HuH-7.5 (cell line): ENCODE measurements at regions not wholly inside any gene's neighbourhood (a gene's known extent, or its start where the extent isn't known, plus 50 kb on each side); places are given as distances from the start of the nearest gene placed in this dataset.
A peak's percentile ranks its signal among the peaks of the same experiment; 100 is the strongest.

ENCODE experiments used
- DNase-seq: peaks from one replicate; pipeline ENCODE4 v3.0.0; 2011; ENCODE audit warnings: low spot score

DNA sequence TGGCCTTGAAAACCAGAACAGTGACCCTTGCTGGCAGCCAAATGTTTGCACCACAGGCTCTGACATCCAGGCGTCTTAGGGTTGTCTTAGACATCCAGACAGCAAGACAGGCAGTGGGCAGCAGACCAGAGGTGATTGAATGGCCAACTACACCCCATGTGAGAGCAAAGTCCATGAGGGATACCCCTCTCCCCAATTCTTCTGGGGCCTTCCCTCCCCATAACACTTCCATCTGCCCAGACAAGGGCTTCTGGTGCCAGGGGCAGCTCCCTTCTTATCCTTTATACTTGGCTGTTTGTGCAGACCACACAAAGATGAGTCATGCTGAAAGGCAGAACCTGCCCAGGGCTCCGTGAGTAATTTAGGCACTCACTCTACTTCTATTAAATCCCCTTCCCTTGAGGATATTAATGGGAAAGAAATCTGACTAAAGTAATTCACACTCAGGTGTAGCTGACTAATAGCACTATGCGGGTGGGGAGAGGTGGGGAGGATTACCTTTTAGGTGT, 257.9 kb downstream of the UACA start:
- no peak for DNase-seq

DNA sequence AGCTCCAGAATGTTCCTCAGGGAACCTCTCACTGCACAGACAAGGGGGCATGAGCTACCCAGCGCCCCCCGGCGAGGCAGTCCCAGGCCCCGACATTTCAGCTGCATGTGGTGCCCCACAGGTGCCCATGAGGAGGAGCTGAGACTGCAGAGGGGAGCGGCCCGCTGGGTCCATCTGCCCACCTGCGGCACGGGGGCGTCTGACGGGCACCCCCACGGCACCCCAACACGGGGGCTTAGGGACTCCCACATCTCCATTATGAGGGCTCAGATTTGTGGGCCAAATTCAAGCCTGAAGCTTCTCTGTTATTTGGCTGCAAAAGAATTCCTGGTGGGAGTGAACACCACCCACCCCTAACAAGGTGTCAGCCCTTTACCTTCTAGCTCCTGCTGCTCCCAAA, 258.4 kb downstream of the UACA start:
- no peak for DNase-seq

- DNase-seq = no peak
Measured at GRCh38 chr15:70504299-70504951, 258.9 kb downstream of the UACA start.

- no peak for DNase-seq
Measured at GRCh38 chr15:70503798-70504298, 259.5 kb downstream of the UACA start.

GRCh38 chr15:70503073-70503745, 260.1 kb downstream of the UACA start:
- no peak for DNase-seq

DNA sequence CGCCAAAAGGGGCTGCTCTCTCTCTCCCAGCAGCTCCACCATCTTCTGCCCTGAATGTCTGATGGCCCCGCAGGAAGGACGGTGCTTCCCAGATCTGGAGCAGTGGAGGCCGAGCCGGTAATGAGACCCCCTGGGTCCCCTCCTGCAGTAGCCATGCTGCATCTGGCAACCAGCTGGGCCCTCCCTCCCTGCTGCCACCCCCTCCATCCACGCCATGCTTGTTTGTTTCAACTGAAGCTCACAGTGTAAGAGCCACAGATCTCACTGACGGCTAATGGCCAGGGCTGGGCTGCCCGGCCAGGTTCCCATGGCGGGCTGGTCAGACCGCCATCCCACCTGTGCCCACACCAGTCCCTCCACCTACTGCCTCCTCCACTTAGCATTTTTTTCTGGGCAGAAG, 260.8 kb downstream of the UACA start:
- no peak for DNase-seq

GRCh38 chr15:70501849-70502248, 261.5 kb downstream of the UACA start:
- no peak for DNase-seq

DNA sequence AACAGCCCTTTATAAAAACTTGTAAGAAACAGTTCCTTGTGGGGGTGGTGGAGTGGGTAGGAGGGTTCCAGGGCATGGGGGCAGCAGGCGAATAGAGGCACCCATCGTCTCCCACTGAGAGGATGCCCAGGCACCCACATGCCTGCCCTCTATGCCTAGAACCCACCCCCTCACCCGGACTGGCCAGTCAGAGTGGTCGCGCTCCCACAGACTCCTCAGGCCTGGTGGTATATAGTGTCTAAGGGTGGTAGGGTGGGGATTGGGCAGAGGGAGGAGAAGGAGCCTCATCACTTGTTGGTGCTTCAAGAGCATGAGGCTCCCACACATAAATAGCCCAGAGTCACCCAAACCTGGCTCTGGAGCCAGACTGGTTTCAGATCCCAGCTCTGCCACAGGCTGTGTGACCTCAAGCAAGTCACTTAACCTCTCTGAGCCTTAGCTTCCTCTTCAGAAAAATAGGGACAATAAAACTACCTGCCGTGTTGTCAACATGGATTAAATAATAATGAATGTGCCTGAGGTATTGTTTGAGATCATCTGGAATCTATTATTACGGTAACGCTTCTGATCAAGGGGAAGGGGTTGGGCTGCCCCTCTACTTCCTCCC, 262.1 kb downstream of the UACA start:
- no peak for DNase-seq

DNA sequence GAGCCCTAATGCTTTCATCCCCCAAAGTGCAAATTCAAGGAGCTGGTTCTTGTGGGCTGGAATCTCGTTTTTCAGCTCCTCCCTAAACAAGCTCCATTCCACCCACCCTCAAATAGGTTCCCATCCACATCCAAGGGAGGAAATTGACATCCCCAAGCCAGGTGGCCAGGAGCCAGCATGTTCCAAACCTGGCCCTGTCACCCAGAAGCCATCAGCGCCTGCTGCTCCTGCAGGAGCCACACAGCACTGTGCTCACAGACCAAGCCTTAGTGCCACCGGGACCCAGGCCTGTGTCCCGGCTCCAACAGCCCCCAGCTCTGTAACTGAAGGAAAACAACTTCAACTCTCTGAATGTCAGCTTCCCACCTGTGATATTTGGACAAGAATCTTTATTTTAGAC, 263.6 kb downstream of the UACA start:
- DNase-seq = no peak

- DNase-seq = no peak
Measured at GRCh38 chr15:70498096-70498626, 265.2 kb downstream of the UACA start.

DNA sequence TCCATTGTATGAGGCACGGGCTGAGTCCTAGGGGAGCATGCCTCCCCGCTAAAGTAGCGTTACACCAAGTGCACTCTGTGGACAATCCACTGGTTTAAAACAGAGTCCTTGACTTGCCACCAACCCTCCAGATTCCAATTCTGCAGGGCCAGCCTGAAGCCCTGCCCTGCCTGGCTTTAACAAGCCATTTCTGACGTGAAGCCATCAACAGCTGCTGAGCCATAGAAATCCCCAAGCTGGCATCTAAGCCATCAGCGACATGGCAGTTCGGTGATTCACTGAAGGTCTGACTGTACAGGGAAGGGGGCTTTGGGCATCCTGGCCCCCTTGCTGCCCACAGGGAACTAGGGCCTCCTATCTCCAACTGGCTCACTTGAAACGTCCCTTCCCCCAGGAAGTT, 265.7 kb downstream of the UACA start:
- no peak for DNase-seq

DNA sequence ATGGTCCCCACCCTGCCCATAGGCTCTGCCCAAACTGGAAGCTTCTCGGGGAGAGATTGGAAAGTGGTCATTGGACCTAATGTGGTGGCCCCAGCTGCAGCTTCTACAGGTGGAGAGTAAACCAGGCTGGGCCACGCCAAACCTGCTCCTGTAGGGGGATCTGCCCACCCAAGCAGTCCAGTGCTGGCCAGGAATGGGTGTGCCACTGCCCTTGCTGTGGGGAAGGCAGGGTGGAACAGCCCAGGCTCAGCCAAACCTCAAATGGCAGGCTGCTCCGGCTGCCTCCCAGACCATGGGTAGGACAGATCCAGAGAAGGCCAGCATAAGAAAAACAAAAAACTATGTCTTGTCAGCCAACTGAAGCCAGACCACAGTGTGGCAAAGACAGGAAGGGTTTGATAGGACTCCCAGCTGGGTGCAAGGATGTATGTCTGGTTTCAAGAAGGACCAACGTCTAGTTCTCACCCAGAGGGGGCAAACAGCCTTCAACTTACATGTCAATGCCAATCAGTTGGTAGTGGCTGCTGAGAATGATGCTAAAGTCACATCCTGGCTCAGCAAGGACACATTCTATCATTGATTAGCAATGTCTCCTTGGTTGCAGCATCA, 267.3 kb downstream of the UACA start:
- DNase-seq = no peak

GRCh38 chr15:70494852-70495571, 268.3 kb downstream of the UACA start:
- DNase-seq = peak; percentile 68

- DNase-seq = no peak
Measured at GRCh38 chr15:70494517-70494851, 268.9 kb downstream of the UACA start.

DNA sequence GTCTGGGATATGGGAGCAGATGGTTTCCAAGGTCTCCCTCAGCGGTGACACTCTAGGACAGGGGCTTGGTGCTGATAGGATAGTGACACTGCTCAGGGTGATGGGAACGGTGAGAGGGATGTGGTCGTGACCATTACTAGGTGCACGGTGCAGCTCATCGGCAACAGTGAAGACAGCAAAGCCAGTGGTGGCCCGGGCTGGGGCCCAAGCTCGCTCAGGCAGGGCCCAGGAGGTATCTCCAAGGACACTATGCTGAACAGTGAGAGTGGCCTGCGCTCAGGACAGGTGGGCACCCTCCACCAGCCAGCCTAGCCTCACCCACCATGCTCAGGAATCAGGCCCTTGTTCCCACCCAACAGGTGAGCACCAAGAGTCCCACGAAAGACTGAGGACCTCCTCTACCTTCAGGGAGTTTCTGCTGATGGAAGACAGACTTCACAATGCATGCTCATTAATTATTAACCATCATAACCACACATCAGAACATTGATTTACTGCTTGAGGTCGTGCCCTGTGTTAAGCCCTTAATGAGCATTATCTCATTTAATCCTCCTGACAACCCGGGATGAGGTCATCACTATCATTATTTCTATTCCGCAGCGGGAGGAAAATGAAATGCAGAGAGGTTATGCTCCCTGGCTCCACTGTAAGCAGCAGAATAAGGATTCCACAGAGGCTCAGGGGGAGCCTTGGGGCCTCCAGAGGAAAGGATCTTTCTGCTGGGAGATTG, 269.4 kb downstream of the UACA start:
- peak; percentile 81 for DNase-seq

- no peak for DNase-seq
Measured at GRCh38 chr15:70493376-70493775, 270.0 kb downstream of the UACA start.

- DNase-seq = no peak
Measured at GRCh38 chr15:70492240-70493177, 270.8 kb downstream of the UACA start.

DNA sequence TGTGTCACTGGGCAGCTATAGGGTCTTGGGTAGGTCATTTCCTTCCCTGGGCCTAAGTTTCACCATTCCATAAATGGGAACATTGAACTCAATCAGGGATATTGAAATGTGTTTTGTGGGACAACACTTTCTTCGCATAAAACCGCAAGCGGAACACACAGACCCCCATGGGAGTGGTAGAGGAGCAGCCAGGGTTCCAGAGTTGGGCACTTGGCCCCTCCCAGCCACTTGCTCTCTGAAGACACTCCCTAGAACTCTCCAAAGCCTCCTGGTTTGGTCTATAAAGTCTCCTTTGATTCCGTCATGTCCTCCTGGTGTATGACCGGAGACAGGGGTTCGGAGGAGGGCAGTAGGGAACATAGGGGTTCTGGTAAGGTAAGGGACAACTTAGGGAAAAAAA, 271.7 kb downstream of the UACA start:
- DNase-seq = no peak

- no peak for DNase-seq
Measured at GRCh38 chr15:70491201-70491621, 272.1 kb downstream of the UACA start.

- DNase-seq = no peak
Measured at GRCh38 chr15:70490838-70491155, 272.6 kb downstream of the UACA start.
